ENCODE measurements at regions not wholly inside any gene's neighbourhood (a gene's known extent, or its start where the extent isn't known, plus 50 kb on each side); places are given as distances from the start of the nearest gene placed in this dataset.
"Not testable (repeated sequence)": the region's sequence is repeated elsewhere in the genome, so short reads cannot be mapped to it uniquely, and the experiment has no call there.

- Histone ChIP-seq H3K4me3 (replicated peaks; ENCODE audit: insufficient read depth, low read length) (no peak overlapping the region), H3K27ac (replicated peaks) (no peak overlapping the region), H3K27me3 (ENCODE audit: insufficient read depth, poor library complexity, severe bottlenecking) (no peaks in the 10 kb centered on the region)
- TF ChIP-seq POLR2AphosphoS5 (IDR thresholded peaks at IDR 0.05; ENCODE audit: low read depth) (no peak), SPI1 (IDR thresholded peaks at IDR 0.05; ENCODE audit: borderline replicate concordance, low read depth) (no peak)
- no peak for DNase-seq (ENCODE audit: low read depth in 1 of 2, low spot score in 1 of 2)
Observed at GRCh38 chr22:48821346-48821690, 1006.4 kb downstream of the BRD1 start.

GRCh38 chr22:48820481-48821345 lies 1007.0 kb downstream of the BRD1 start:
- Histone ChIP-seq H3K27me3 (ENCODE audit: insufficient read depth, poor library complexity, severe bottlenecking) (no peaks in the 10 kb centered on the region), H3K27ac (replicated peaks) (no peak overlapping the region), H3K4me3 (replicated peaks; ENCODE audit: insufficient read depth, low read length) (no peak overlapping the region)
- DNase-seq (ENCODE audit: low read depth in 1 of 2, low spot score in 1 of 2): no peak
- TF ChIP-seq REST (IDR thresholded peaks at IDR 0.05; ENCODE audit: insufficient replicate concordance, low read depth): no peak
- no peak for TF ChIP-seq POLR2AphosphoS5 (IDR thresholded peaks at IDR 0.05; ENCODE audit: low read depth)
- TF ChIP-seq CTCF (IDR thresholded peaks at IDR 0.05; ENCODE audit: insufficient read depth, low read length): no peak
- TF ChIP-seq GABPA (IDR thresholded peaks at IDR 0.05; ENCODE audit: low read depth): no peak

GRCh38 chr22:48819961-48820360 lies 1007.7 kb downstream of the BRD1 start:
- Histone ChIP-seq H3K27ac (replicated peaks) (no peak overlapping the region), H3K27me3 (ENCODE audit: insufficient read depth, poor library complexity, severe bottlenecking) (no peaks in the 10 kb centered on the region), H3K4me3 (replicated peaks; ENCODE audit: insufficient read depth, low read length) (no peak overlapping the region)
- DNase-seq (ENCODE audit: low read depth in 1 of 2, low spot score in 1 of 2): no peak
- TF ChIP-seq GABPA (IDR thresholded peaks at IDR 0.05; ENCODE audit: low read depth): no peak
- no peak for TF ChIP-seq REST (IDR thresholded peaks at IDR 0.05; ENCODE audit: insufficient replicate concordance, low read depth)
- TF ChIP-seq POLR2AphosphoS5 (IDR thresholded peaks at IDR 0.05; ENCODE audit: low read depth): no peak
- TF ChIP-seq SPI1 (IDR thresholded peaks at IDR 0.05; ENCODE audit: borderline replicate concordance, low read depth): no peak
- TF ChIP-seq CTCF (IDR thresholded peaks at IDR 0.05; ENCODE audit: insufficient read depth, low read length): no peak

GRCh38 chr22:48819232-48819631 lies 1008.4 kb downstream of the BRD1 start:
- Histone ChIP-seq H3K27me3 (ENCODE audit: insufficient read depth, poor library complexity, severe bottlenecking) (no peaks in the 10 kb centered on the region), H3K27ac (replicated peaks) (no peak overlapping the region), H3K4me3 (replicated peaks; ENCODE audit: insufficient read depth, low read length) (no peak overlapping the region)
- TF ChIP-seq CTCF (IDR thresholded peaks at IDR 0.05; ENCODE audit: insufficient read depth, low read length) (no peak), REST (IDR thresholded peaks at IDR 0.05; ENCODE audit: insufficient replicate concordance, low read depth) (no peak), GABPA (IDR thresholded peaks at IDR 0.05; ENCODE audit: low read depth) (no peak), POLR2AphosphoS5 (IDR thresholded peaks at IDR 0.05; ENCODE audit: low read depth) (no peak), SPI1 (IDR thresholded peaks at IDR 0.05; ENCODE audit: borderline replicate concordance, low read depth) (no peak)
- DNase-seq (ENCODE audit: low read depth in 1 of 2, low spot score in 1 of 2): no peak

GRCh38 chr22:48817491-48817890 lies 1010.2 kb downstream of the BRD1 start:
- not testable (repeated sequence) for H3K27ac ChIP-seq (replicated peaks); H3K27me3 ChIP-seq (ENCODE audit: insufficient read depth, poor library complexity, severe bottlenecking); DNase-seq (ENCODE audit: low read depth in 1 of 2, low spot score in 1 of 2); H3K4me3 ChIP-seq (replicated peaks; ENCODE audit: insufficient read depth, low read length)

Measured in HL-60 (cell line).